ENCODE measurements at regions not wholly inside any gene's neighbourhood (a gene's known extent, or its start where the extent isn't known, plus 50 kb on each side); places are given as distances from the start of the nearest gene placed in this dataset.

DNA sequence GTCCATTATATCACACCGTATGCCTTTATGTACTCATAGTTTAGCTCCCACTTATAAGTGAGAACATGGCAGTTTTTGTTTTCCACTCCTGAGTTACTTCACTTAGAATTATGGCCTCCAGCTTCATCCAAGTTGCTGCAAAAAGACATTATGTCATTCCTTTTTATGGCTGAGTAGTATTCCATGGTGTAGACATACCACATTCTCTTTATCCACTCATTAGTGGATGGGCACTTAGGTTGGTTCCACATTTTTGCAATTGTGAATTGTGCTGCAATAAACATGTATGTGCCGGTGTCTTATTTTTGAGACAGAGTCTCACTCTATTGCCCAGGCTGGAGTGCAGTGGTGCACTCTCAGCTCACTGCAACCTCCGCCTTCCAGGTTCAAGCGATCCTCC, 74.1 kb upstream of the IQSEC1 start:
- H3K4me3 ChIP-seq (ENCODE audit: low read depth, low read length) = no peak overlapping the region
- DNase-seq (ENCODE audit: low read depth) = no peak
- no peak for TF ChIP-seq CTCF (IDR thresholded peaks at IDR 0.05; ENCODE audit: insufficient read depth, low read length)

- H3K4me3 ChIP-seq (ENCODE audit: low read depth, low read length) = no peak overlapping the region
- DNase-seq (ENCODE audit: low read depth) = no peak
- no peak for TF ChIP-seq CTCF (IDR thresholded peaks at IDR 0.05; ENCODE audit: insufficient read depth, low read length)
Measured at GRCh38 chr3:13146643-13147143, 73.5 kb upstream of the IQSEC1 start.

DNA sequence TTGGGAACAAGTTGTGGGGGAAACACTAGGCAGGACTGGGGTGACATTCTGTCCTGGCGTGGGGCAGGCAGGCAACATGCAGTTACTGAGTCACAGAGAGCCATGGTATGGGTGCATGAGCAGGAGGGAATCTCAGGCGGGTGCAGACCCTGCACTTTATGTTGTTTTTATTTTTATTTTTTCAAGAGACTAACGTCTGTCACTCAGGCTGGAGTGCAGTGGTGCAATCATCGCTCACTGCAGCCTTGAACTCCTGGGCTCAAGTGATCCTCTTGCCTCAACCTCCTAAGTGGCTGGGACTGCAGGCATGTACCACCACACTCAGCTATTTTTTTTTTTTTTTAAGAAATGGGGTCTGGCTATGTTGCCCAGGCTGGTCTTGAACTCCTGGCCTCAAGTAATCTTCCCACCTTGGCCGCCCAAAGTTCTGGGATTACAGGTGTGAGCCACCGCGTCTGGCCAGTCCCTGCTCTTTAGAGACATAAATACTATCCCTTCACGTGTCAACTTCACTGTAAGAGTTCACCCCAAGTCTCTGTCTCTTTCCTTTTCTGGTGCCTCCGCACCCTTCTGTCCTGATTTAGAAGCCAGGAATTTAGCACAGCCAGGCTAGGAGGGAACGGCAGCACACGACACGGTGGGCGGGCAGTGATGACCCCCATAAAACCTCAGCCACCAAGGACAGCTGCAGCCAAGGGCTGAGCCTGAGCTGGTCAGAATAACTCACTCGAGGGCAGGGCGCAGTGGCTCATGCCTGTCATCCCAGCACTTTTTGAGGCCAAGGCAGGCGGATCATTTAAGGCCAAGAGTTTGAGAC, 72.8 kb upstream of the IQSEC1 start:
- no peak for DNase-seq (ENCODE audit: low read depth)
- no peak overlapping the region for H3K4me3 ChIP-seq (ENCODE audit: low read depth, low read length)
- no peak for TF ChIP-seq CTCF (IDR thresholded peaks at IDR 0.05; ENCODE audit: insufficient read depth, low read length)

DNA sequence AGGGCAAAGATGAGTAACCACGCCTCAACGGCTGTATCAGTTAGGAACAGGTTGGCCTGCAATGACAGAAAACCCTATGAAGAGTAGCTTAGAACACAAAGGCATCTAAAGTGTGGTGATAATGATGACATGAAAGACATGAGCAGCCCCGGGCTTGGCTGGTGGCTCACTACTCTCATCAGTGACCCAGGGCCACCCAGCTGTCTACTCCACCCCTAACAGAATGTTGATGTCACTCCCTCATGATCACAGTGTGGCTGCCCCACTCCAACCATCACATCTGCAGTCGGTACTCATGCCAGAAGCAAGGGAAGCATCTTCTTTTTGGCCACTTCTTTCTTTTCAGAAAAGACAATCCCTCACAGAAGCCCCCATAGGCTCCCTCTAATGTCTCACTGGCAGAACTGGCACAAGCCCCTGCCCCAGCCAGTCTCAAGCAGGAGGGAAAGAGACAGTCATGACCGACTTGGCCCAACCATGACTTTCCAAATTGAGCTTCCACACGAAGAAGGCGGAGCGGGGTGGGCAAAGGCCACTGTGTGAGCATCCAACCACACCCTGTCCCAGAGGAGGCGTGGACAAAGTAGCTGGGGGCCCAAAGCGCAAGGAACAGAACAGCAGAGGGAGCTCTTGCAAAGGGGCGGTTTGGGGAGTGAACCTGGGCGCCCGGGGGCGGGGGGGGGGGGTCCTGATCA, 72.0 kb upstream of the IQSEC1 start:
- DNase-seq (ENCODE audit: low read depth) = no peak
- TF ChIP-seq CTCF (IDR thresholded peaks at IDR 0.05; ENCODE audit: insufficient read depth, low read length) = no peak
- no peak overlapping the region for H3K4me3 ChIP-seq (ENCODE audit: low read depth, low read length)

DNA sequence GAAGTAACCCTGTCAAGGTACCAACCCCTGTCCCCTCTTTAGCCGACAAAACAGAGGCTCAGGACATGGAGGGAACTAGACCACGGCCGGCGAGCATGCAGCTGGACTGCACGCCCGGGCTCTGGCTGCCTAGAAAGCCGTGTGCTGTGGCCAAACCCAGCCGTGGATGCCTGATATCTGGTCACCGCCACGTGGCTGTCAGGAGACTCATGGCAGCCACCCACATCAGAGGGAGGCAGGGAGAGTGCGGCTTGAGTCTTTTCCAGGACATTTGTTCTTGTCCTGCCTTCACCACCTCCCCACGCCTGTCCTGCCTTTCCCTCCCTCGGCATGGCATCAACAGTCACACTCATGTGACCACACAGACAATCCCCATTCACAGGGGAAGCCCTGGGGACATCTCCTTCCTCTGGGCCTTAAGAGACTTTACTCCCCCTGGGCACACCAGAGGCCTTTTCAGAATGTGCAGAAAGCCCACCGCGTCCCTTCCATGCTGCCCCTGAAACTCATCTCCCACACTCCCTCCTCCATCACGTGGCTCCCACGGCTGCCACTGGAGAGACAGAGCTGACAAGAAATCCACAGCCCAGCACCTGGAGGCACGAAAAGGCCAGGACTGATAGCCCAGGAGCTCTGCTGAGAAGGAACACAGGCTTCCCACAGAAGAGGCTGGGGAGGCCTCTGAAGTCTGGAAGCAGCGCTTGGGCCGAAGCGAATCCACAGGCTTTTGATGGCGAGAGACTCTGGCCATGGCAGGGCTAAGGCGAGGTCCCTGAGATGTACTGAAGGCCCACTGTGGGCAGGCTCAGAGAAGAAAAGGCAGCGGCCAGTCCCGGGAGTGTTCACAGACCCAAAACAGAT, 71.2 kb upstream of the IQSEC1 start:
- H3K4me3 ChIP-seq (ENCODE audit: low read depth, low read length) = no peak overlapping the region
- DNase-seq (ENCODE audit: low read depth) = no peak
- TF ChIP-seq CTCF (IDR thresholded peaks at IDR 0.05; ENCODE audit: insufficient read depth, low read length) = no peak

- no peak for DNase-seq (ENCODE audit: low read depth)
- no peak for TF ChIP-seq CTCF (IDR thresholded peaks at IDR 0.05; ENCODE audit: insufficient read depth, low read length)
- no peak overlapping the region for H3K4me3 ChIP-seq (ENCODE audit: low read depth, low read length)
Measured at GRCh38 chr3:13143381-13144004, 70.3 kb upstream of the IQSEC1 start.

Data from fibroblast of the aortic adventitia (primary cell).